ENCODE measurements at regions not wholly inside any gene's neighbourhood (a gene's known extent, or its start where the extent isn't known, plus 50 kb on each side); places are given as distances from the start of the nearest gene placed in this dataset.

DNA sequence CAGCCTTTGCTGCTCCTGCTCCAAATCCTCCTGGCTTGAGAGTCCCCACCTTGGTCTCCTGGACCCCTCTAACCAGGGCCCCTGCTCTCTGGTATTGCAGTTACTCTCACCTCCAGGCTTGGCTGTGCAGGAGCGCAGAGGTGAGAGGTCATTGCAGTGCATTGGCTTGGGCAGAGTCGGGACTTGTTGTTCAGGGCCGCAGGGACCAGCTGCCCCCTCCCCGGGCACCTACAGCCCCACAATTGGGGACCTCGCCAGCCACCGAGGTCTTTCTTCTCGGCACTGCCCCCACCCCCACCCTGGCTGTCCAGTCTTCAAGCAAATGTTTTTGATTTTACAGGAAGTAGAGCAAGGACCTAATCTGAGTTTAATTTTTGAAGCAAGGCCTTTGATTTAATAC, 65.5 kb upstream of the FGF3 start:
- intact Hi-C loops (cut with micrococcal nuclease; ENCODE audit: unreplicated experiment) (no loop called here), in situ Hi-C loops (cut with MboI) (loop anchor here (5.0 kb wide), 2 partner anchors 197 to 787 kb away; no protein-coding TSS in a partner anchor)
- no TSS peak for BruUV-seq (replicated peaks)
- H4K20me1 ChIP-seq (ENCODE audit: control insufficient read depth, insufficient read depth): no peaks in the 10 kb centered on the region
- ChIA-PET RAD21 (ENCODE audit: unreplicated experiment) (no interaction called here), SMC1A (ENCODE audit: uncharacterized antibody, unreplicated experiment) (no interaction called here), POLR2A (no interaction called here), CTCF (no interaction called here)
- no peaks in the 10 kb centered on the region for H3K79me2 ChIP-seq (ENCODE audit: control insufficient read depth, insufficient read depth, low read length)
- H3K9ac ChIP-seq (ENCODE audit: control insufficient read depth, insufficient read depth, low read length): no peak overlapping the region
- no peak overlapping the region for H2AFZ ChIP-seq (ENCODE audit: control insufficient read depth, low read depth, low read length)
- no peaks in the 10 kb centered on the region for H3K36me3 ChIP-seq (ENCODE audit: control insufficient read depth in 2 of 2, insufficient read depth in 2 of 2, low read length in 1 of 2)
- ATAC-seq: no peak
- H3K27ac ChIP-seq (ENCODE audit: control insufficient read depth, insufficient read depth): no peak overlapping the region
- no peak for TF ChIP-seq NFYB (IDR thresholded peaks at IDR 0.05; ENCODE audit: insufficient read depth, low read depth, low read length)
- H3K9me3 ChIP-seq (replicated peaks; ENCODE audit: control insufficient read depth, insufficient read depth, low read length): no peaks in the 10 kb centered on the region
- H3K4me3 ChIP-seq: no peak overlapping the region
- DNase-seq (ENCODE audit: low read depth, low spot score): no peak
- H3K4me2 ChIP-seq (ENCODE audit: control insufficient read depth, insufficient read depth): no peak overlapping the region
- 44% methylated on average over 2 of the region's 7 CpGs for WGBS (ENCODE audit: insufficient coverage, insufficient replicate concordance, low lambda C conversion rate, missing lambda C conversion rate)
- no peaks in the 10 kb centered on the region for H3K4me1 ChIP-seq (ENCODE audit: control insufficient read depth, insufficient read depth, low read length)
- H3K27me3 ChIP-seq (replicated peaks in 1 of 2; ENCODE audit: control insufficient read depth in 2 of 2, insufficient read depth in 2 of 2, low read length in 1 of 2): no peaks in the 10 kb centered on the region; a peak in 1 of 4 replicates
- no peak for FAIRE-seq

DNA sequence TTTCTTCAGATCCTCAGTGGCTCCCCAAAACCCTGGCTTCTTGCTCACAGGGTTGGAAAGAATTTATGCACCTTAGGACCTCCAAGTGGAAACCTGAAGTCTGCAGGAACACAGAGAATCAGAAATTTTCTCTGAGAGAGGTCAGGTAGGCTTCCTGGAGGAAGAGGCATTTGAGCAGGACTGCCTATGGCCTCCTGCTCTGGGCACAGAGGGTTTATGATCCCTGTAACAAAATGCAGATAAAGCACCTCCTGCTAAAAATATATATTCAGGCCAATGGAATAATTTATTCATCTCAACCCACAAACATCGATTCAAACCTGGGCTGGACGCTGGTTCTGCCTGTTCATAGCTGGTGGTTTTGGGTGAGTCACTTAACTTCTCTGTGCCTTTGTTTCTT, 68.1 kb upstream of the FGF3 start:
- intact Hi-C loops (cut with micrococcal nuclease; ENCODE audit: unreplicated experiment) (no loop called here), in situ Hi-C loops (cut with MboI) (loop anchor here (5.0 kb wide), 2 partner anchors 200 to 790 kb away; no protein-coding TSS in a partner anchor)
- ATAC-seq (no peak), DNase-seq (ENCODE audit: low read depth, low spot score) (no peak), FAIRE-seq (no peak)
- POLR2A ChIA-PET: no interaction called here
- H3K4me1 ChIP-seq (ENCODE audit: control insufficient read depth, insufficient read depth, low read length): no peaks in the 10 kb centered on the region
- SMC1A ChIA-PET (ENCODE audit: uncharacterized antibody, unreplicated experiment): no interaction called here
- no peaks in the 10 kb centered on the region; a peak in 1 of 4 replicates for H3K27me3 ChIP-seq (replicated peaks in 1 of 2; ENCODE audit: control insufficient read depth in 2 of 2, insufficient read depth in 2 of 2, low read length in 1 of 2)
- BruUV-seq (replicated peaks): no TSS peak
- H3K36me3 ChIP-seq (ENCODE audit: control insufficient read depth in 2 of 2, insufficient read depth in 2 of 2, low read length in 1 of 2): no peaks in the 10 kb centered on the region
- no peak overlapping the region for H3K9ac ChIP-seq (ENCODE audit: control insufficient read depth, insufficient read depth, low read length)
- RAD21 ChIA-PET (ENCODE audit: unreplicated experiment): interaction anchor here (0.6 kb wide), 1 partner anchor 173 kb away, joined by 4 read pairs; no protein-coding TSS in a partner anchor
- 18% methylated on average over 2 of the region's 2 CpGs for WGBS (ENCODE audit: insufficient coverage, insufficient replicate concordance, low lambda C conversion rate, missing lambda C conversion rate)
- no peaks in the 10 kb centered on the region for H4K20me1 ChIP-seq (ENCODE audit: control insufficient read depth, insufficient read depth)
- H2AFZ ChIP-seq (ENCODE audit: control insufficient read depth, low read depth, low read length): no peak overlapping the region
- H3K4me2 ChIP-seq (ENCODE audit: control insufficient read depth, insufficient read depth): no peak overlapping the region
- CTCF ChIA-PET: interaction anchor here (0.7 kb wide), 1 partner anchor 203 kb away, joined by 4 read pairs; no protein-coding TSS in a partner anchor
- H3K79me2 ChIP-seq (ENCODE audit: control insufficient read depth, insufficient read depth, low read length): no peaks in the 10 kb centered on the region
- H3K4me3 ChIP-seq: no peak overlapping the region
- H3K27ac ChIP-seq (ENCODE audit: control insufficient read depth, insufficient read depth): no peak overlapping the region
- no peaks in the 10 kb centered on the region for H3K9me3 ChIP-seq (replicated peaks; ENCODE audit: control insufficient read depth, insufficient read depth, low read length)
- no peak for TF ChIP-seq SUPT20H (IDR thresholded peaks at IDR 0.05; ENCODE audit: borderline replicate concordance, control insufficient read depth, low read depth, low read length)
- TF ChIP-seq EP300 (IDR thresholded peaks at IDR 0.05; ENCODE audit: borderline replicate concordance in 1 of 2, control insufficient read depth in 1 of 2, low read depth in 2 of 2, low read length in 2 of 2): no peak
- TF ChIP-seq KAT2A (conservative IDR thresholded peaks at IDR 0.05; ENCODE audit: control insufficient read depth, low read depth, low read length): no peak
- no peak for TF ChIP-seq SMAD5 (IDR thresholded peaks at IDR 0.05; ENCODE audit: low read depth)
- no peak for TF ChIP-seq CBFB (IDR thresholded peaks at IDR 0.05; ENCODE audit: low read depth)
- TF ChIP-seq CREB1 (IDR thresholded peaks at IDR 0.05; ENCODE audit: low read depth): no peak
- no peak for TF ChIP-seq RBBP5 (conservative IDR thresholded peaks at IDR 0.05)
- no peak for TF ChIP-seq JUND (IDR thresholded peaks at IDR 0.05; ENCODE audit: low read depth, low read length)
- TF ChIP-seq FOS (IDR thresholded peaks at IDR 0.05; ENCODE audit: borderline replicate concordance, extremely low read depth, insufficient read length): no peak
- TF ChIP-seq, protein P1, sequence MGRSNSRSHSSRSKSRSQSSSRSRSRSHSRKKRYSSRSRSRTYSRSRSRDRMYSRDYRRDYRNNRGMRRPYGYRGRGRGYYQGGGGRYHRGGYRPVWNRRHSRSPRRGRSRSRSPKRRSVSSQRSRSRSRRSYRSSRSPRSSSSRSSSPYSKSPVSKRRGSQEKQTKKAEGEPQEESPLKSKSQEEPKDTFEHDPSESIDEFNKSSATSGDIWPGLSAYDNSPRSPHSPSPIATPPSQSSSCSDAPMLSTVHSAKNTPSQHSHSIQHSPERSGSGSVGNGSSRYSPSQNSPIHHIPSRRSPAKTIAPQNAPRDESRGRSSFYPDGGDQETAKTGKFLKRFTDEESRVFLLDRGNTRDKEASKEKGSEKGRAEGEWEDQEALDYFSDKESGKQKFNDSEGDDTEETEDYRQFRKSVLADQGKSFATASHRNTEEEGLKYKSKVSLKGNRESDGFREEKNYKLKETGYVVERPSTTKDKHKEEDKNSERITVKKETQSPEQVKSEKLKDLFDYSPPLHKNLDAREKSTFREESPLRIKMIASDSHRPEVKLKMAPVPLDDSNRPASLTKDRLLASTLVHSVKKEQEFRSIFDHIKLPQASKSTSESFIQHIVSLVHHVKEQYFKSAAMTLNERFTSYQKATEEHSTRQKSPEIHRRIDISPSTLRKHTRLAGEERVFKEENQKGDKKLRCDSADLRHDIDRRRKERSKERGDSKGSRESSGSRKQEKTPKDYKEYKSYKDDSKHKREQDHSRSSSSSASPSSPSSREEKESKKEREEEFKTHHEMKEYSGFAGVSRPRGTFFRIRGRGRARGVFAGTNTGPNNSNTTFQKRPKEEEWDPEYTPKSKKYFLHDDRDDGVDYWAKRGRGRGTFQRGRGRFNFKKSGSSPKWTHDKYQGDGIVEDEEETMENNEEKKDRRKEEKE (IDR thresholded peaks at IDR 0.05): no peak
- TF ChIP-seq TCF7 (IDR thresholded peaks at IDR 0.05; ENCODE audit: borderline replicate concordance): no peak
- no peak for TF ChIP-seq CBX5 (IDR thresholded peaks at IDR 0.05; ENCODE audit: low read depth)
- no peak for TF ChIP-seq IRF5 (IDR thresholded peaks at IDR 0.05; ENCODE audit: borderline replicate concordance)
- no peak for TF ChIP-seq LARP7 (IDR thresholded peaks at IDR 0.05)

Data from GM12878 (cell line).